Spleen (tissue), 11 donors: ENCODE measurements at regions not wholly inside any gene's neighbourhood (a gene's known extent, or its start where the extent isn't known, plus 50 kb on each side); places are given as distances from the start of the nearest gene placed in this dataset.
"Not testable (repeated sequence)": the region's sequence is repeated elsewhere in the genome, so short reads cannot be mapped to it uniquely, and the experiment has no call there.

Source experiments
- DNase-seq: peaks from one replicate; pipeline ENCODE4 v3.0.0-alpha.2; 2020
- H3K27ac ChIP-seq, 8 donors: fragments of 200-600 bp; sonication (generic) in 7 of 8; 1 replicate in 4 of 8; 2 replicates in 4 of 8; pipeline versions ENCODE4 v1.5.0 to v1.8.0; 2016 to 2021; ENCODE audit warnings: inconsistent platforms in 4 of 8, mild to moderate bottlenecking in 4 of 8, moderate library complexity in 1 of 8
- H3K27me3 ChIP-seq, 7 donors: fragments of 200-600 bp; sonication (generic) in 6 of 7; replicated peaks in 1 of 7; 1 replicate in 4 of 7; 2 replicates in 3 of 7; pipeline versions ENCODE4 v1.5.0 to v1.8.0; 2016 to 2021; ENCODE audit warnings: inconsistent platforms in 3 of 7, mild to moderate bottlenecking in 1 of 7
- H3K36me3 ChIP-seq, 6 donors: fragments of 200-600 bp; sonication (generic) in 5 of 6; 1 replicate in 4 of 6; 2 replicates in 2 of 6; pipeline versions ENCODE4 v1.5.0 to v1.8.0; 2016 to 2021; ENCODE audit warnings: inconsistent platforms in 2 of 6
- H3K4me1 ChIP-seq, 6 donors: fragments of 200-600 bp; sonication (generic) in 5 of 6; 1 replicate in 3 of 6; 2 replicates in 3 of 6; pipeline versions ENCODE4 v1.5.0 to v1.8.0; 2016 to 2021; ENCODE audit warnings: inconsistent platforms in 3 of 6
- H3K4me3 ChIP-seq, 8 donors: fragments of 200-600 bp; sonication (generic) in 7 of 8; 1 replicate in 4 of 8; 2 replicates in 4 of 8; pipeline versions ENCODE4 v1.5.0 to v1.8.0; 2016 to 2021; ENCODE audit warnings: inconsistent platforms in 4 of 8, mild to moderate bottlenecking in 4 of 8, moderate library complexity in 2 of 8
- H3K9me3 ChIP-seq, 8 donors: fragments of 200-600 bp; sonication (generic) in 7 of 8; 1 replicate in 4 of 8; 2 replicates in 4 of 8; pipeline versions ENCODE4 v1.5.0 to v1.8.0; 2016 to 2021; ENCODE audit warnings: inconsistent platforms in 4 of 8
- POLR2A ChIP-seq, 3 donors: fragments of 450-650 bp; IDR thresholded peaks; one replicate each; pipeline ENCODE4 v1.5.1; 2017; ENCODE audit warnings: antibody characterized with exemption in 3 of 3, mild to moderate bottlenecking in 1 of 3
- POLR2AphosphoS5 ChIP-seq, 3 donors: sonication (generic); formaldehyde crosslinking; IDR thresholded peaks; one replicate each; pipeline ENCODE4 v1.5.1; 2017; ENCODE audit warnings: antibody characterized with exemption in 3 of 3
- WGBS, 5 donors: extraction: QIAGEN DNeasy Blood & Tissue Kit in 3 of 5; methylation state at CpG; one replicate each; pipeline versions ENCODE4 v1.1.5 to v1.1.7; 2013 to 2018; 5-methylcytosine and 5-hydroxymethylcytosine counted together
- intact Hi-C: fragments of 100-400 bp; cut with DNase I; formaldehyde crosslinking; loops from one replicate; pipeline ENCODE4 v1.15.0; 2023; ENCODE audit warnings: low total_unique reads
- TF ChIP-seq, protein P1 (sequence below), 11 experiments: fragments of 200-600 bp in 7 of 11; fragments of 450-650 bp in 4 of 11; sonication (generic) in 4 of 11; IDR thresholded peaks in 8 of 11; conservative IDR thresholded peaks in 3 of 11; 1 replicate in 7 of 11; 2 replicates in 4 of 11; pipeline versions ENCODE4 v1.4.0 to v1.8.0; 2016 to 2021; ENCODE audit warnings: antibody characterized with exemption in 11 of 11, inconsistent platforms in 4 of 11, mild to moderate bottlenecking in 1 of 11
- donor health status: healthy with polysubstance abuse.
- donor health status: DM: no; HTN: no; CAD: no; lungs with moderate emphysema.
- donor health status: DM: no; HTN: no; CAD: no.
- donor health status: Bipolar disorder and iron deficiency.
- donor health status: healthy.
- donor health status: DM: no; HTN: no; CAD: no.
- donor health status: DM: yes; HTN: yes; CAD: no.

GRCh38 chr17:64747938-64748540 lies 85.9 kb upstream of the SMURF2 start:
- DNase-seq, result no peak
- Histone ChIP-seq H3K4me1 (peaks cover 0 to 7% (median 2%) of the 10 kb centered on the region in 6 donors), H3K36me3 (peaks cover 0 to 57% (median 24%) of the 10 kb centered on the region in 6 donors), H3K9me3 (no peaks in the 10 kb centered on the region), H3K4me3 (no peak overlapping the region), H3K27me3 (no peaks in the 10 kb centered on the region), H3K27ac (peak overlapping the region in 3 of 8 donors; percentile 26 to 48 (median 27))
- WGBS, 5 donors, result 76 to 85% (median 84%) methylated on average over 5 to 7 of the region's 7 CpGs
- intact Hi-C loops, result no loop called here
- TF ChIP-seq POLR2A (IDR thresholded peaks at IDR 0.05) (no peak), POLR2AphosphoS5 (IDR thresholded peaks at IDR 0.05) (no peak)
- TF ChIP-seq, protein P1, sequence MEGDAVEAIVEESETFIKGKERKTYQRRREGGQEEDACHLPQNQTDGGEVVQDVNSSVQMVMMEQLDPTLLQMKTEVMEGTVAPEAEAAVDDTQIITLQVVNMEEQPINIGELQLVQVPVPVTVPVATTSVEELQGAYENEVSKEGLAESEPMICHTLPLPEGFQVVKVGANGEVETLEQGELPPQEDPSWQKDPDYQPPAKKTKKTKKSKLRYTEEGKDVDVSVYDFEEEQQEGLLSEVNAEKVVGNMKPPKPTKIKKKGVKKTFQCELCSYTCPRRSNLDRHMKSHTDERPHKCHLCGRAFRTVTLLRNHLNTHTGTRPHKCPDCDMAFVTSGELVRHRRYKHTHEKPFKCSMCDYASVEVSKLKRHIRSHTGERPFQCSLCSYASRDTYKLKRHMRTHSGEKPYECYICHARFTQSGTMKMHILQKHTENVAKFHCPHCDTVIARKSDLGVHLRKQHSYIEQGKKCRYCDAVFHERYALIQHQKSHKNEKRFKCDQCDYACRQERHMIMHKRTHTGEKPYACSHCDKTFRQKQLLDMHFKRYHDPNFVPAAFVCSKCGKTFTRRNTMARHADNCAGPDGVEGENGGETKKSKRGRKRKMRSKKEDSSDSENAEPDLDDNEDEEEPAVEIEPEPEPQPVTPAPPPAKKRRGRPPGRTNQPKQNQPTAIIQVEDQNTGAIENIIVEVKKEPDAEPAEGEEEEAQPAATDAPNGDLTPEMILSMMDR (IDR thresholded peaks at IDR 0.05 in 8 of 11, conservative IDR thresholded peaks at IDR 0.05 in 3 of 11), result no peak

DNA sequence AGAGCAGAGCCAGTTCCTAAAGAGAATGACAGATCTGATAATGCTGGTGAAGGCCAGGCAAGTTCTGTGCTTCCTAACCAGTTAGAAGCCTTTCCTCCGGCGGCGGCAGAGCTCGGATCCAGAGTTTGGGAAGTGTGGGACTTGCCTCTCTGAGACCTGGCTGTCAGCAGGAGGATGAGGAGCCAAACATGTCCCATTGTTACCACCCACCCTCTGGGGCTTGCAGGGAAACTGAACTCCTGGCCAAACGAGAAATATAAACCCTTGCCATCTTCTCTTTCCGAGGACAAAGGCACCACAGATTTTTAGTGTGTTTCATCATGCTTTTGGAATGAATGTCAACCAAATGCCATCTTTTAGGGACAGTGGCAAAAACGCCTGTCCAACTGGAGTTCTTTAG lies 80.2 kb upstream of the SMURF2 start:
- intact Hi-C loops, result no loop called here
- Histone ChIP-seq H3K9me3 (no peaks in the 10 kb centered on the region), H3K4me3 (no peak overlapping the region), H3K27ac (peak overlapping the region in 7 of 8 donors; percentile 30 to 81 (median 64)), H3K4me1 (peaks cover 10 to 40% (median 30%) of the 10 kb centered on the region in 6 donors), H3K36me3 (peaks cover 0 to 6% (median 0%) of the 10 kb centered on the region in 6 donors), H3K27me3 (no peaks in the 10 kb centered on the region)
- TF ChIP-seq, protein P1 (IDR thresholded peaks at IDR 0.05 in 8 of 11, conservative IDR thresholded peaks at IDR 0.05 in 3 of 11), result no peak
- no peak for TF ChIP-seq POLR2AphosphoS5 (IDR thresholded peaks at IDR 0.05)
- TF ChIP-seq POLR2A (IDR thresholded peaks at IDR 0.05), result no peak
- 64 to 75% (median 71%) methylated on average over 7 of the region's 7 CpGs for WGBS, 5 donors
- no peak for DNase-seq

GRCh38 chr17:64741916-64742315 lies 79.8 kb upstream of the SMURF2 start:
- Histone ChIP-seq H3K27ac (peak overlapping the region in 7 of 8 donors; percentile 30 to 81 (median 64)), H3K4me1 (peaks cover 10 to 44% (median 32%) of the 10 kb centered on the region in 6 donors)
- H3K9me3 ChIP-seq, DNase-seq, H3K36me3 ChIP-seq, intact Hi-C loops, H3K4me3 ChIP-seq, H3K27me3 ChIP-seq: not testable (repeated sequence)
- 51 to 66% (median 64%) methylated on average over 3 of the region's 3 CpGs for WGBS, 5 donors
- peak in 1 of 3 donors; percentile 30 for TF ChIP-seq POLR2AphosphoS5 (IDR thresholded peaks at IDR 0.05)

DNA sequence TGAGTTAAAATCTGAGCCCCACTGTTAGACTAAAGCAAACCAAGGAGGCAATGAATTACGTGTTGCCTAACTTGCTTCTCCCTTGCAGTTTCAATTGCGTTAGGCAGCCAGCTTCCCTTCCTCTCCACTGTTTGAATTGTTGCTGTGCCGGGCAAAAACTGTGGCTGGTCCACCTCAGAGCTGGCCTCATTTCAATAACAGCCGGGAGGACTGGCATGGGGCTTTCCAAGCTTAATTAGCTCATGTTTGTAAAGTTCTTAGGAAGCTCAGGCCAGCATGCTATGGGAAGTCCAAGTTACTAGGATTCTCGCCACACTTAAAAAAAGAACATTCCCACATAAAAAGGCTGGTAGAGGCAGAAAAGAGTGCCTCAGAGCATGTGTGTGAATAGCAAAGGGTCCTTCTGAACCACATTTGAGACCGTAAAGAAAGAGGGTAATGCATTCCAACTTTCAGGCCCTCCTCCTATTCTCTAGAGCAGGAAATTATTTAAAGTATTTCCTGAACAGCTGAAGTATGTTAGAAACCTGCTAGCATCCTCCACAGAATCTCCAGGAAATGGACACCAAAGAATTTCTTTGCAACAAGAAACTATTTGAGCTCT lies 79.0 kb upstream of the SMURF2 start:
- DNase-seq, result no peak
- H3K36me3 ChIP-seq, result no peaks in the 10 kb centered on the region
- H3K9me3 ChIP-seq, result no peaks in the 10 kb centered on the region
- TF ChIP-seq, protein P1 (IDR thresholded peaks at IDR 0.05 in 8 of 11, conservative IDR thresholded peaks at IDR 0.05 in 3 of 11), result no peak
- TF ChIP-seq POLR2AphosphoS5 (IDR thresholded peaks at IDR 0.05) (peak in 1 of 3 donors; percentile 34), POLR2A (IDR thresholded peaks at IDR 0.05) (no peak)
- H3K27ac ChIP-seq, result peak overlapping the region; percentile 21 to 81 (median 64)
- peaks cover 10 to 50% (median 31%) of the 10 kb centered on the region in 6 donors for H3K4me1 ChIP-seq
- H3K27me3 ChIP-seq, result no peaks in the 10 kb centered on the region
- intact Hi-C loops, result no loop called here
- H3K4me3 ChIP-seq, result peak overlapping the region in 1 of 8 donors; percentile 7
- WGBS, 5 donors, result 20 to 42% (median 25%) methylated on average over 6 of the region's 6 CpGs
